Right ventricle myocardium inferior (tissue), 1 donor: ENCODE measurements at regions not wholly inside any gene's neighbourhood (a gene's known extent, or its start where the extent isn't known, plus 50 kb on each side); places are given as distances from the start of the nearest gene placed in this dataset.

Source experiments
- ATAC-seq: fragments of 200-7000 bp; cut with Tn5 transposase; one replicate; pipeline ENCODE4 v1.9.1; 2020; ENCODE audit warnings: mild to moderate bottlenecking, moderate library complexity
- DNase-seq: peaks from one replicate; pipeline ENCODE4 v3.0.0; 2021; ENCODE audit errors: missing footprints
- intact Hi-C: fragments of 100-400 bp; cut with DNase I; formaldehyde crosslinking; loops from one replicate; pipeline ENCODE4 v1.11.0; 2022
- donor health status: DM: no; HTN: yes; CAD: no; lungs with severe emphysema.

GRCh38 chr1:112285746-112286145 is 110.3 kb upstream of the CTTNBP2NL start:
- intact Hi-C loops, result no loop called here
- no peak for ATAC-seq
- DNase-seq, result no peak

DNA sequence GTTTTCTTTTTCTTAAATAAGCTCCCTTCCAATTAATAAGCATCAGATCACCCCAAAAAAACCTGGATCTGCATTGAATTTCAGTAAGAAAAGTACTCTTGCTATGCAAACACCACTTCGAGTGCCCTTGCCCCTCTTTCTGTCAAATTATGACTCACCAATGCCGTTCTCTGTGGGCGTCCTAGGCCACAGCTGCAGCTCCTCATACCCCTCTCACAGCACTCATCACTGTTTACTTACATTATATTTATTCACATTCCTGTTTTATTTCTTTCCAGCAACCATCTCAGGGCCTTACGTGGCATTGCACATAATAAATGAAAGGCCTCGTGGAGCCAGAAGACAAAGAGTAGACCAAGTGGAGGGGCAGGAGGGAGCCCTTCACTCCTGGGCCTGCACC is 99.1 kb upstream of the CTTNBP2NL start:
- intact Hi-C loops, result no loop called here
- no peak for ATAC-seq
- no peak for DNase-seq

DNA sequence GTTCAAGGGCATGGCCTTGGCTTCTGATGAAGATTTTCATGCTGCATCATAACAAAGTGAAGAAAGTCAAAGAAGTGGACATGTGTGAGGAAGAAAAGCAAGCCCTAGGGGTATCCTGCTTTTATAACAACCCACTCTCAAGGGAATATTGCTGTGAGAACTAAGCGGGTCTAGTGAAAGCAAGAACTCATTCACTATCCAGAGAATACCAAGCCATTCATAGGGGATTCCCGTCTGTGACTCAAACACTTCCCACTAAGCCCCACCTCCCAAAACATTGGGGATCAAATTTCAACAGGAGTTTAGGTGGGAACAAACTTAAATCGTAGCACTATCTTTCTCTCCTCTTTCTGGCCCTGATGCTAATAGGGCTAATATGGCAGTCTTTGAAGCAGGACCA is 98.5 kb upstream of the CTTNBP2NL start:
- intact Hi-C loops, result no loop called here
- ATAC-seq, result no peak
- no peak for DNase-seq

DNA sequence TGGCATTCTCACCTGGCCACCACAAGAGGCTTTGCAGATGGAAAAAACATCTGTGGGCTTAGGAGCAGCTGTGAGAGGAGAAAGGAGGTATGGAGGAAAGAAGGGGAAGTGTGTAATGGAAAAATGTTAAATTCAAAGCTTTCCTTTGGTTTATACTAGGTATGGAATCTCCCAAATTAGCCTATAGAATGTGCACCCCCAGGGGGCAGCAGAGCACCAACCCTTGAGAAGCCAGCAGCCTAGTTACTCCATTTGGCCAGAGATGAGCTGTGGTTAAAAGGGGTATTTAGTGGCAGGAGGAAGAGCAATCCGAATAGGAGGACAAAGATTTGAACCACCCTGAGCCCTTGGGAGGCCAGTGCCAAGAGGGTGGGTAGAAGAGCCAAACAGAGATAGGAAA is 97.5 kb upstream of the CTTNBP2NL start:
- ATAC-seq (no peak), DNase-seq (no peak)
- intact Hi-C loops, result no loop called here

GRCh38 chr1:112304126-112304525 is 91.9 kb upstream of the CTTNBP2NL start:
- intact Hi-C loops, result no loop called here
- ATAC-seq (no peak), DNase-seq (no peak)

DNA sequence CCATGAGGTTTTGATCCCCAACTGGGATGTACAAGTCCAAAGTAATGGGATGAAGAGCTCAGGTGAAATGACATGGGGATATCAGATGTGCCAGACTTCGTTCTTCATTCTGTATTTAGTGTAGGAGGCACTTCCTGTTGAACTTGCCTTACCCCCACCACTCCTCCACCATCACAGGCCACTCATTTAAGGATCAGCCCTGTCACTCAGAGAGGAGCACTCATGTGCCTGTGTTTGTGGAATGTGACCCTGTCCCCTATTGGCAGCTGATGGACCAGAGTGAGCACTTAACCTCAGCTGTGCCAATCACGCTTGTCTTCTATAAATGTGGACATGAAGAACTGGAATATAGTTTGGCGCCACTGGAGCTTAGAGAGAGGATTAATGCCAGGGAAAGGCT is 91.4 kb upstream of the CTTNBP2NL start:
- ATAC-seq (no peak), DNase-seq (no peak)
- intact Hi-C loops, result no loop called here

GRCh38 chr1:112307930-112308591 is 88.0 kb upstream of the CTTNBP2NL start:
- no peak for ATAC-seq
- intact Hi-C loops, result no loop called here

GRCh38 chr1:112308716-112309115 is 87.3 kb upstream of the CTTNBP2NL start:
- intact Hi-C loops, result no loop called here
- ATAC-seq (no peak), DNase-seq (no peak)

More at GRCh38 chr1:112307930-112308591, 88.0 kb upstream of the CTTNBP2NL start:
- no peak for DNase-seq

- no peak for ATAC-seq
- intact Hi-C loops, result no loop called here
- DNase-seq, result no peak
These were observed 86.5 kb upstream of the CTTNBP2NL start for GRCh38 chr1:112309499-112309898.

DNA sequence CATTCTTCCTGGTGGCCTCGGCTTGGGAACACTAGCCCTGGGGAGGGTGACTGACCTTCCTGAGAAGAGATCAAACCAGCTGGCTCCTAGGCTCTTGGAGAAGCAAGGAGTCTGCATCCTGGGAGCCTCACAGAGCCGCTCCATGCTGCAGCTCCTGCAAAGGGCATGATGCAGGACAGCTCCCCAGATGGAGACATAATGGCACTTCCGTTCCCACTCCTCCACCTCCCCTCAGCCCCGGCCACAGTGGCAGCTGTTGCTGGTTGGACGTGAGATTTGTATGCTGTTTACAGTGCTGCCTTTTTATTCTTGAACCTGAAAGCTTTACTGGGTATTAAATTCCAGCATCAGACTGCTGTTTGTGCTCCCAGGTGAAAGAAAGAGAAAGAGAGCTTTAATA is 83.7 kb upstream of the CTTNBP2NL start:
- intact Hi-C loops, result no loop called here
- no peak for ATAC-seq
- DNase-seq, result no peak

- intact Hi-C loops, result no loop called here
- DNase-seq (no peak), ATAC-seq (no peak)
These were observed 83.1 kb upstream of the CTTNBP2NL start for GRCh38 chr1:112312879-112313278.

GRCh38 chr1:112316254-112316913 is 79.6 kb upstream of the CTTNBP2NL start:
- DNase-seq (no peak), ATAC-seq (no peak)
- intact Hi-C loops, result no loop called here

- no peak for ATAC-seq
- intact Hi-C loops, result no loop called here
- DNase-seq, result no peak
These were observed 78.9 kb upstream of the CTTNBP2NL start for GRCh38 chr1:112317140-112317539.

DNA sequence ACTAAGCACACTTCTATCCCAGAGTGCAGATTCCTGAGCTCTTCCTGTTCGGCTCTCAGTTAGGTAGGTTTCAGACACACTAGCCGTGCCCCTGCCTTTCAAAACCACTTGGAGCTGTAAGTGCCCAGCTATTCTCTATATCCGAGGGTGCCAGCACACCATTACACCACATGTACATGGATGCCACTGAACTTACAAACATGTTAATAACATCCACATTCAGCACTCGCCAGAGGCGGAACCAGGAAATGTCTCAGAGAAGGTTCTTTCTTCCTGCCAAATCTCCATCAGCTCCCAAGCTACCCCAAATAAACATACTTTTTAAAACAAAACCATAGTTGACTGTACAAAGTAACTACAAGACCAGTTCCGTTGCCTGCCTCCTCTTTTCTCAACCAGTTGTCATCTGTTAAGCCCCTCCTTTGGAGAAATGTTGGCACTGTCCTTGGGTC is 78.4 kb upstream of the CTTNBP2NL start:
- ATAC-seq (peak; percentile 12), DNase-seq (no peak)
- intact Hi-C loops, result no loop called here

DNA sequence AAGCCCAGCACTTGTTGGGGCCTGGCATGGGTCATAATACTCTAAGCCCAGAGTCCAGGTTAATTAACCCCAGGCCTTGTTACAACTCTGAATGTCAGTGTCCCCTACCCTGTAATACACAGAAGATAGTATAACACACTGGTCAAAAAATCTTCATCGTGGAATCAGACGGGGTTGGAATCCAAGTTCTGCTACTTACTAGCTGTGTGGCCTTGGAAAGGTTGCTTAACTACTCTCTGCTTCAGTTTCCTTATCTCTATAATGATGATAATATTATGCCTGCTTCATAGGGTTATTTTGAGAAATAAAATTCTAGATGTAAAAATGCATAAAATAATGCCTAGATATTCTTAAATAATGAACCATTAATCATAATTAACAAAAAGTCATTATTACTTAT is 77.8 kb upstream of the CTTNBP2NL start:
- DNase-seq, result no peak
- intact Hi-C loops, result no loop called here
- no peak for ATAC-seq

GRCh38 chr1:112318698-112319370 is 77.2 kb upstream of the CTTNBP2NL start:
- no peak for ATAC-seq

GRCh38 chr1:112319371-112320040 is 76.5 kb upstream of the CTTNBP2NL start:
- no peak for ATAC-seq
- no peak for DNase-seq
- intact Hi-C loops, result no loop called here

More at GRCh38 chr1:112318698-112319370, 77.2 kb upstream of the CTTNBP2NL start:
- intact Hi-C loops, result no loop called here
- DNase-seq, result no peak

DNA sequence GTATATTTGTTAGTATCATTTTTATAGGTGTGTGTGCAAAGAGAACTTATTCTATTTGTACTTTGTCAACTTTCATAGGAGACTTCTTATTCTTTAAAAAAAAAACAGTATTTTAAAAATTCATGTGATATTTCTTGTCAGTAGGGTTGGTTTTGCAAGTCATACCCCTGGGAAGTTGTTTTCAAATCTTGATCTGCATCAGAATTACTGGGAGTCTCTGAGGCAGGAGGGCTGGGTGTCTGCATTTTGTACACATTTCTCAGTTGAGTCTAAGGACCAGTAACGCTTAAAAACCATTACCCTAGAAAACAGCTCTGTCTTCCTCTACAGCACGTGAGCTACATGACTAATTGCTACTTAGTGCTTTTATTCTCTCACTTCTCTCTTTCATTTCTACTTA is 76.0 kb upstream of the CTTNBP2NL start:
- no peak for ATAC-seq
- intact Hi-C loops, result no loop called here

DNA sequence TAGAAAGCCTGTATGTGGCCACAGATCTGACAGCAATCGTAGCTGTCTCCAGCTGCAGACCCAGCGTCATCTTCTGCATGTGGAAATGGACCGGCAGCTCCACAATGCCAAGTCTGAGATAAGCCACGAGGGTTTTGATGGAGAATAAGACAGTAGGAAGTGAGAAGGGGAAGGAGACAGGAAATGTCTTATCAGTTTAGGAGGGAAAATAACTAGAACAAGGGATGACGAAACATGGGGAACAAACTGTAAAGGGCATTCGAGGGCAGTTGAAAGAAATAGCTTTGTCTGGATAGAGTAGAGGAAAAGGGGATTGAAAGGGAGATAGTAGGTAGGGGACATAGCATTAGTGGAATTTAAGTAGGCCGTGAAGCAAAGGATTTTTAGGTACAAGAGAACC is 74.0 kb upstream of the CTTNBP2NL start:
- DNase-seq, result no peak
- intact Hi-C loops, result no loop called here
- ATAC-seq, result peak; percentile 76

More for the DNA sequence above, 76.0 kb upstream of the CTTNBP2NL start:
- no peak for DNase-seq
